ENCODE measurements at regions not wholly inside any gene's neighbourhood (a gene's known extent, or its start where the extent isn't known, plus 50 kb on each side); places are given as distances from the start of the nearest gene placed in this dataset.

GRCh38 chr14:32009976-32010581, 67.0 kb upstream of the ARHGAP5 start:
- TF ChIP-seq CTCF (IDR thresholded peaks at IDR 0.05; ENCODE audit: insufficient read depth, low read depth, low read length) (no peak), EZH2 (IDR thresholded peaks at IDR 0.05; ENCODE audit: insufficient read depth, low read length) (no peak)
